Stimulated activated CD4-positive, alpha-beta T cell treated with anti-CD3 and anti-CD28 coated beads, Interleukin-1b, Interleukin-23, amount 100 ng/mL, for 24 hours (primary cell): ENCODE measurements at regions not wholly inside any gene's neighbourhood (a gene's known extent, or its start where the extent isn't known, plus 50 kb on each side); places are given as distances from the start of the nearest gene placed in this dataset.
"Not testable (repeated sequence)": the region's sequence is repeated elsewhere in the genome, so short reads cannot be mapped to it uniquely, and the experiment has no call there.

Experiments used
- DNase-seq, 4 experiments: peaks; one replicate each; pipeline ENCODE4 v3.0.0-alpha.2; 2020; ENCODE audit warnings: low read depth in 4 of 4, low spot score in 1 of 4

- no peak for DNase-seq
These were observed 232.7 kb downstream of the FGFR2 start for GRCh38 chr10:121365566-121365965.

- no peak for DNase-seq
These were observed 229.8 kb downstream of the FGFR2 start for GRCh38 chr10:121368347-121369025.

DNA sequence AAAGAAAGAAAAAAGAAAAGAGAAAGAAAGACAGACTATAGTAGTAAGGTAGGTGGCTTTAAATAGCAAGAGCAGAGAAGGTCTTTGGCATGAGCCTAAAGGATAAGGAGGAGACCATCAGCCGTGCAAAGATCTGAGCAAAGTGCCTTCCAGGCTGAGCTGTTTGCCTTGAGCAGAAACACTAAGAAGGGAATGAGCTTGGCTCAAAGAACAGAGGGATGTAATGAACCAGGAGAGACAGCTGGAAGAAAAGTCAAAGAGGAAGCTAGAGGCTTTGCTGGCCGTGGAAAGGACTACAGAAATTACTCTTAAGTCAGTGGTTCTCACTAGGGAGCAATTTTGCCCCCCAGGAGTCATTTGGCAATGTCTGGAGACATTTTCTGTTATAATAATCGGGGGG lies 228.6 kb downstream of the FGFR2 start:
- no peak for DNase-seq

DNA sequence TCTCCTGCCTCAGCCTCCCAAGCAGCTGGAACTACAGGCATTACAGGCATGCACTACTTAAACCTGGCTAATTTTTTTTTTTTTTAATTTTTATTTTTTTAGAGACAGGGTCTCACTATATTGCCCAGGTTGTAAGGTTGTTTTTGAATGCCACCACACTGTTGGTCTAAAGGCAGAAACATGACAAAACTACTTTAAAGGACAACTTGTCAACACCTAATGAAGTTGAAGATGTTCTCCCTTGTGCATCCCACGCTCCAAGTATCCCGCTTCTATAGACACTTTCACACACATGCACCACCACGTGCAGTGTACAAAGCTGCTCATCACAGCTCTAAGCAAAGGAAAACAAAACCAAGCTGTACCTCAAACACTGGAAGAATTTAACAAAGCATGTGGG lies 226.4 kb downstream of the FGFR2 start:
- DNase-seq: no peak

DNA sequence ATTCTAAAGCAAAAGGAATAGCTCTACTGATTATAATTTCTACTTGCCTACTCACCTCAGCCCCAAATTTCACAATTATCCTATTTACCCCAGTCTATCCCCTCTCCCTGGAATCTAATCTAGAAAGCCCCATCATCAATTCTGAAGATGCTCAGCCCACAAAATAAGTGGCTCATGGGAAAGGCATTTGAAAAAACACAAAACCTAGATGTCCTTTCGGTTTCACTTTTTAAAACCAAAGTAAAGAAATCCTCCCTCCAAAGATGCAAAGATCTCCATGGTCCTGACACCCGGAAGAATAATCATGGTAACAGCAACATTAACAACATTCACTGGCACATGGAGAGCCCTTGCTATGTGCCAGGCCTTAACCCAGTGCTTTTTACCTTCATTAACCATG lies 224.8 kb downstream of the FGFR2 start:
- no peak for DNase-seq

DNA sequence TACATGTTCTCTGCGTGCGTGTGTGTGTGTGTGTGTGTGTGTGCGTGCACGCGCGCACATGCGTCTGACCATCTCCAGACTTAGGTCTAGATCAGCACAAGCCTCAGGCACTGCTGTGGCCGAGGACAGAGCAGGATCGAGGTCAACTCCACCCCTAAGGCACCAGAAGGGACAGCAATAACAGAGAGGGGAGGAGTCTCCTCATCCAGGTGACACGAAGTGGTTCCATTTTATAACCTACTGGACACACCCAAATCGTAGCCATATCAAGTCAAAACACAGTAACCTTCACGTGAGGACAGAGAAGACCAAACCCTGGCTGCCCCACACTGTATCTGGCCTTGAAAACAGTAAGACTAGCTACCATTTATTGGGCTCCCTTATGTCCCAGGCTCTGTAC lies 224.1 kb downstream of the FGFR2 start:
- DNase-seq: no peak

DNA sequence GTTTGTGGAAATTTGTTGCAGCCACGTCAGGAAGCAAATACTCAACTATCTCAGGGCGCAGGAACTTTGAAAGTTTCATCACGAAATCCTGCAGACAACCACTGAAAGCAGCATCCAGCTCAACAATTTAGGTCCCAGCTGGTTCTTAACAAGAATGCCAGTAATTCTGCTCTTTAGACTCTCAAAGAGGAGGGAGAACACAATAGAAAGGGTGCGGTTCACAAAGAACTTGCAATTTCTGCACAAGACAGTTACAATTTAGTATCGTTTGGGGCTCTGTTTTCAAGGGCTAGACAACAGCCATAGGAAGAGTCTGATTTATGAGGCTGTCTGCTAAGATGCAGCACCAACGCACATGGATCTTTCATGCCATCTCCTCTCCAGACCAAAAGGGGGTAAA lies 223.1 kb downstream of the FGFR2 start:
- DNase-seq: no peak

- no peak for DNase-seq
These were observed 219.9 kb downstream of the FGFR2 start for GRCh38 chr10:121378251-121378801.

DNA sequence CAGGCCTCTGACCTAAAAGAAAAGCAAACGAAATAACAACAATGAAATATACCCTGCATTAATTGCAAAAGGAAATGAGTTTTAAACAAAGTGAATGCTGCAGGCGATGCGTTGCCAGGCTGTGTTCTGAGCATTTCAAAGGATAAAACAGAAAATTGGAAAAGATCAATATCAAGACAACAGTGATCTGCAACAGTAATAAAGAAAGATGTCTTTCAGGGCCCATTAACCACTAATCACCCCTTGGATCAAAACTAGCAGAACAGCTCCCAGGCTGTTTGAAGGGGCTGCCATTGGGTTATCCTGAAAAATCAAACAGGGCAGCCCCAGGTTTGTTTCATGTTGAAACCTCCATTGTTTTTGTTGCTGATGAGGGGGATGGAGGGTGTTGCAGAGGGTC lies 219.2 kb downstream of the FGFR2 start:
- no peak for DNase-seq

- DNase-seq: no peak
These were observed 218.0 kb downstream of the FGFR2 start for GRCh38 chr10:121380211-121380610.

GRCh38 chr10:121382029-121382520 lies 216.2 kb downstream of the FGFR2 start:
- not testable (repeated sequence) for DNase-seq

DNA sequence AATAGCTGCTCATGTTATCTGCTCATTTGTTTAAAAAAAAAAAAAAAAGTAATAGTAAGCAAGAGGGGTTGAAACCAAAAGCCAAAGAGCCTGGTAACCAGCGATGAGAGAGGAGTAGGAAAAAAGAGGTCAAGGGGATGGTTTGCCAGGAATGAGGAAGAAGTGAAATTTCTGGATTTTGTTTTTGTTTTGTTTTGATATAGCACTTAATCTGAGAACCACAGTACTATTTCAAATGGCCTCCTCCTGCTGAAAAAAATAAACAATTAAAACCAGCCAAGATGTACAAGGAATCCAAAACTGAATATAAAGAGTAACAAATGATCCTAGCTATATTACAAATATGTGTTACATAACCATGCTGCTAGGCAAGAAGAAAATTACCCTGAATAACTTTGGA lies 213.1 kb downstream of the FGFR2 start:
- DNase-seq: no peak

DNA sequence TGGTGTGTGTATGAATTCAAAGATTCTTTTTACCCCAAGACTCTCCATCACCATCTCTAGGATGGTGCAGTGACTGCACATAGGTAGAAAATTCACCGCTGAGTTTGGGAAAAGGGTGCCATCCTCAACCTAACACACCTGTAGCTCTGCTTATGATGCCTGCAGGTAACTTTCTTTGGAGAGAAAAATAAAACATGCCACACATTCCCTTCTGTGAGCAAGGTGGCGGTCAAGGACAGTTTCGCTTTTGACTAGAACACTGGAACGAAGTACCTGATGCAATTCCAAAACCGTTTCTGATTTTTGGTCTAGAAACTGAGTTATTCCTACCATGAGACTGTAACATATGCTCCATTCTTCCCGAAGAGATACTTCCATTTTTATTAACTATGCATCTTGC lies 205.6 kb downstream of the FGFR2 start:
- no peak for DNase-seq

GRCh38 chr10:121393522-121393921 lies 204.7 kb downstream of the FGFR2 start:
- no peak for DNase-seq

DNA sequence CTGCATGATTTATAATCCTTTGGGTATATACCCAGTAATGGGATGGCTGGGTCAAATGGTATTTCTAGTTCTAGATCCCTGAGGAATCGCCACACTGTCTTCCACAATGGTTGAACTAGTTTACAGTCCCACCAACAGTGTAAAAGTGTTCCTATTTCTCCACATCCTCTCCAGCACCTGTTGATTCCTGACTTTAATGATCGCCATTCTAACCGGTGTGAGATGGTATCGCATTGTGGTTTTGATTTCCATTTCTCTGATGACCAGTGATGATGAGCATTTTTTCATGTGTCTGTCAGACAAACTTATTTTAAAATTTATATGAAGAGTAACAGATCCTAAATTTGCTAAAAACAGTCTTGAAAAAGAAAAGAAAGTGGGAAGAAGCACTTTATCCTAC lies 197.7 kb downstream of the FGFR2 start:
- not testable (repeated sequence) for DNase-seq

- DNase-seq: no peak
These were observed 194.7 kb downstream of the FGFR2 start for GRCh38 chr10:121403527-121403926.

- no peak for DNase-seq
These were observed 193.6 kb downstream of the FGFR2 start for GRCh38 chr10:121404611-121405010.

DNA sequence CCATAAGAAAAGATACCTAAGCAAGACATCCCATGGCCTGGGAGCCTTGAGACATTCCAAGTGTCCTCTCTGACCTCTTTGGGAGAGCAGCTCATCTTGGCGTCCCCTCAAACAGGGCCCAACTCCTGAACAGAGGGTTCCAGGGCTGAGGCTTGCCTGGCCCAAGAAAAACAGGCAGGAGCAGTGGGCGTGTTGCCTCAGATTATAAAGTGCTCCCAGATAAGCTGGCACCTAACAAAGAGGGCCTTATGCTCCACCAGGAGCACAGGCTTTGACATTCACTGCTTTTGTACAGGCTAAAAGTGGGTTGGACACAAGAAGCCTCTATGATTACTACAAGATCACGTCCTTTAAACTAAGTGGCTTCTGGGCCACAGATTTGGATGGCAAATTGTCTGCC lies 193.1 kb downstream of the FGFR2 start:
- no peak for DNase-seq

GRCh38 chr10:121405549-121405948 lies 192.7 kb downstream of the FGFR2 start:
- DNase-seq: no peak

- DNase-seq: no peak
These were observed 192.3 kb downstream of the FGFR2 start for GRCh38 chr10:121405953-121406352.

DNA sequence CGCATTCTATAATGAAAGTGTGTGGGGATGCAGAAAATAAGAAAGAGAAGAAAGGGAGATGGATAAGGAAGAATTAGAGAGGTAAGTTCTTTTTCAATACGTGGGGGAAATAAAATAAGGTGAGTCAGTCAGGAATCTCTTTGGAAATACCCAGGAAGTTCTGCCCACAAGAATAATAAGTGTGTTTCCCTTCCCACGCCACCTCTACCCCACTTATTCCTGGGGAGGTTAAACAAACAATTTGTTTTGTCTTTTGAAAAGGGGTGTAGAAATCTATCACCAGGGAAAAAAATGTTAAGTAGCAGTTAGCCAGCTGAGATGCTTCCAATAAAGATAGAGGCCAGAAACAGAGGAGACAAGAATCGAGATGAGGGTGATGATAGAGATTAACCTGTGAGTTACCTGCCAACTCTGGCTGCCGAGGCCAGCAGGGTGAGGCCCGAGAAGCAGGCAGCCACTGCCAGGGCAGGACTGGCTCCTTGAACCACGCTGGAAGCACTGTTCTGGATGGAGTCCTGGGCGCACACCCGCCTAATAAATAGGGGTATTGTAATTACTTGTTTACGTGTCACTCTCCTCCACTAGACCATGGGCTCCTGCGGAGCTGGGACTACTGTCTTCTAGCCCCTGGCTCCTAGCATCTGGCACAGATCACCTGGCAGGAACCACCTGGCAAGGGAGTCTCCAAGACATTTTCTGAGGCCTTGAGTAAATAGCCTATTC lies 191.3 kb downstream of the FGFR2 start:
- DNase-seq: no peak

- no peak for DNase-seq
These were observed 188.7 kb downstream of the FGFR2 start for GRCh38 chr10:121409466-121410104.
